Epithelial cell of proximal tubule (primary cell): ENCODE measurements at regions not wholly inside any gene's neighbourhood (a gene's known extent, or its start where the extent isn't known, plus 50 kb on each side); places are given as distances from the start of the nearest gene placed in this dataset.

Experiments used
- DNase-seq: peaks from one replicate; pipeline ENCODE4 v3.0.0-alpha.2; 2011; ENCODE audit warnings: low read depth
- H3K4me3 ChIP-seq: 2 replicates; pipeline ENCODE4 v1.5.1; 2011; ENCODE audit warnings: low read depth, mild to moderate bottlenecking, low read length
- TF ChIP-seq, protein P1 (sequence below): conservative IDR thresholded peaks from 2 replicates; pipeline ENCODE4 v1.5.1; 2012; ENCODE audit warnings: low read depth, mild to moderate bottlenecking, low read length

GRCh38 chr6:101102702-101103101 lies 221.6 kb upstream of the ASCC3 start:
- DNase-seq = no peak
- no peak overlapping the region for H3K4me3 ChIP-seq
- TF ChIP-seq, protein P1, sequence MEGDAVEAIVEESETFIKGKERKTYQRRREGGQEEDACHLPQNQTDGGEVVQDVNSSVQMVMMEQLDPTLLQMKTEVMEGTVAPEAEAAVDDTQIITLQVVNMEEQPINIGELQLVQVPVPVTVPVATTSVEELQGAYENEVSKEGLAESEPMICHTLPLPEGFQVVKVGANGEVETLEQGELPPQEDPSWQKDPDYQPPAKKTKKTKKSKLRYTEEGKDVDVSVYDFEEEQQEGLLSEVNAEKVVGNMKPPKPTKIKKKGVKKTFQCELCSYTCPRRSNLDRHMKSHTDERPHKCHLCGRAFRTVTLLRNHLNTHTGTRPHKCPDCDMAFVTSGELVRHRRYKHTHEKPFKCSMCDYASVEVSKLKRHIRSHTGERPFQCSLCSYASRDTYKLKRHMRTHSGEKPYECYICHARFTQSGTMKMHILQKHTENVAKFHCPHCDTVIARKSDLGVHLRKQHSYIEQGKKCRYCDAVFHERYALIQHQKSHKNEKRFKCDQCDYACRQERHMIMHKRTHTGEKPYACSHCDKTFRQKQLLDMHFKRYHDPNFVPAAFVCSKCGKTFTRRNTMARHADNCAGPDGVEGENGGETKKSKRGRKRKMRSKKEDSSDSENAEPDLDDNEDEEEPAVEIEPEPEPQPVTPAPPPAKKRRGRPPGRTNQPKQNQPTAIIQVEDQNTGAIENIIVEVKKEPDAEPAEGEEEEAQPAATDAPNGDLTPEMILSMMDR = no peak

DNA sequence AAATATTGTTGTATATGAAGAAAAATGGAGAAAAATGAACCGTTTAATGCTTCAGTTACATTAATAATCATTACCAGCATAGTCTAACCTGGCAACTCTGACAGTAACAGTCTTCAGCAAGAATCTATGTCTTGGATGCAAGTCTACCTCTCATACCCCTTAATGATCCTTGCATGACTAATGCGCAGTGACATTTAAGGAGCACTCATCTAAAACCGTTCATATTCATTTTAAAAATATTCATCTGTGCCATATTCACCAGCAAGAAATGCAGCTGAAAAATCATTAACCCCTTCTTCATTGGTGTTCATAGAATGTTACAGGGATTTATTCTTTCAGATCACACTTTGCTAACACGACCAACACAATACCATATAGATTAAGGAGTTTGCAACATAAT lies 227.2 kb upstream of the ASCC3 start:
- no peak for DNase-seq
- TF ChIP-seq, protein P1 = no peak
- no peak overlapping the region for H3K4me3 ChIP-seq

- TF ChIP-seq, protein P1 = no peak
- no peak for DNase-seq
- no peak overlapping the region for H3K4me3 ChIP-seq
Observed at GRCh38 chr6:101110814-101111213, 229.7 kb upstream of the ASCC3 start.

GRCh38 chr6:101113468-101114260 lies 232.5 kb upstream of the ASCC3 start:
- TF ChIP-seq, protein P1 = no peak
- H3K4me3 ChIP-seq = no peak overlapping the region
- DNase-seq = no peak

DNA sequence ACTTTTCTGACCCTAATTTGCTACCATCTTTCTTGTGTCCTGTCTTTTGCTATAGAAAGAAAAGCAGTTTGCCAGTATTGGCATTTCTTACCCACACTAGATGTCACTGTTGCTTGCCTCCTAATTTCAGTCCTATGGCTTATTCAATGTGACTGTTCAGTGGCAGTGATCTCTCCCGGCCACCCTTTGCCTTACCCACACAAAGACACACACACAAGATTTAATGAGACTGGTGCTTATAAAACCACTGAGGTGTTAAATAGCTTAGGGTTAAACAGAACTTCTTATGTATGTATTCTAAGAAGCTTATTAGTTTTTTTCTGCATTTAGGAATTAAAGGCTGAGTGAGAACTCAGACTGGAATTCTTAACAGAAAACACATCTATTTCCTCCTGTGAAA lies 233.6 kb upstream of the ASCC3 start:
- peak; percentile 4 for DNase-seq
- TF ChIP-seq, protein P1 = peak; percentile 68
- no peak overlapping the region for H3K4me3 ChIP-seq

GRCh38 chr6:101116337-101116736 lies 235.2 kb upstream of the ASCC3 start:
- DNase-seq = no peak
- H3K4me3 ChIP-seq = no peak overlapping the region
- TF ChIP-seq, protein P1 = no peak

GRCh38 chr6:101117393-101118135 lies 236.4 kb upstream of the ASCC3 start:
- no peak for DNase-seq

More at GRCh38 chr6:101117393-101118135, 236.4 kb upstream of the ASCC3 start:
- TF ChIP-seq, protein P1 = no peak
- H3K4me3 ChIP-seq = no peak overlapping the region
